ENCODE measurements at regions not wholly inside any gene's neighbourhood (a gene's known extent, or its start where the extent isn't known, plus 50 kb on each side); places are given as distances from the start of the nearest gene placed in this dataset.

DNA sequence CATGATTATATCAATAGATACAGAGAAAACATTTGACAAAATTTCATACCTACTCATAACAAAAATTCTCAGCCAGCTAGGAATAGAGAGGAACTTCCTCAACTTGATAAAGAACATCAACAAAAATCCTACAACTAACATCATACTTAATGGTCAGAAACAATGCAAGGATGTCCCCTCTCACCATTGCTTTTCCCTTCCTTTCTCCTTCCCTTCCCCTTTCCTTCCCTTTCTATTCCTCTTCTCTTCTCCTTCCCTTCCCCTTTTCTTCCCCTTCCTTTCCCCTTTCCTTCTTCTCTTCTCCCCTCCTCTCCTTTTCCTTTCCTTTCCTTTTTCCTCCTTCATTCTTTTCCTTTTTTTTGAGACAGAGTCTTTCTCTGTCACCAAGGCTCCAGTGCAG, 418.3 kb upstream of the B3GAT1 start:
- Mint-ChIP-seq H3K27ac (no peak overlapping the region), H3K9me3 (no peaks in the 10 kb centered on the region), H3K36me3 (ENCODE audit: low read depth) (no peaks in the 10 kb centered on the region), H3K4me1 (ENCODE audit: low read depth) (no peaks in the 10 kb centered on the region), H3K27me3 (ENCODE audit: insufficient read depth) (peaks cover 15% of the 10 kb centered on the region), H3K4me3 (no peak overlapping the region)
- no peak for DNase-seq (ENCODE audit: low spot score)
- intact Hi-C loops (cut with micrococcal nuclease), result no loop called here

GRCh38 chr11:134823970-134824369, 411.9 kb upstream of the B3GAT1 start:
- Mint-ChIP-seq H3K36me3 (ENCODE audit: low read depth) (no peaks in the 10 kb centered on the region), H3K27ac (no peak overlapping the region), H3K27me3 (ENCODE audit: insufficient read depth) (no peaks in the 10 kb centered on the region), H3K4me1 (ENCODE audit: low read depth) (no peaks in the 10 kb centered on the region), H3K9me3 (no peaks in the 10 kb centered on the region), H3K4me3 (no peak overlapping the region)
- intact Hi-C loops (cut with micrococcal nuclease), result no loop called here
- DNase-seq (ENCODE audit: low spot score), result no peak

- Mint-ChIP-seq H3K4me1 (ENCODE audit: low read depth) (no peaks in the 10 kb centered on the region), H3K36me3 (ENCODE audit: low read depth) (no peaks in the 10 kb centered on the region), H3K27ac (no peak overlapping the region), H3K9me3 (no peaks in the 10 kb centered on the region), H3K4me3 (no peak overlapping the region), H3K27me3 (ENCODE audit: insufficient read depth) (peaks cover 6% of the 10 kb centered on the region)
- DNase-seq (ENCODE audit: low spot score), result no peak
- intact Hi-C loops (cut with micrococcal nuclease), result no loop called here
Measured at GRCh38 chr11:134822897-134823296, 410.9 kb upstream of the B3GAT1 start.

DNA sequence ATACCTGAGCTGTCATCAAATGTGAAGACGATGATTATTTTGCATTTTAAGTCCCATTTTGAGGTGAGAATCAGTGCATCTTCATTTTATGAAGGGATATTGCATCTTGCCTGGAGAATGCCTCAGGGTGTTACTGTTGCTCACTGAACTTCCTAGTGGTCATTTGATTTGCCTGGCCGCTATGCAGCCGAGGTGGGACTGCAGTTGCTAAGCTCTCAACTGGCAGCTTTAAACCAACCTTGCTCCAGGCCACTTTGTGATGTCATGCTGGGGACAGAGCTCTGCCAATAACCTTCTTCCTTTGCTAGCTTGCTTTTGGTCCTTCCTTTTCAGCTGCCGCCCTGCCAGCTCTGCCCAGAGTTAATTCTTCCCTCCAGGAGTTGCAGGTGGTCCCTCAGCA, 409.4 kb upstream of the B3GAT1 start:
- intact Hi-C loops (cut with micrococcal nuclease), result no loop called here
- Mint-ChIP-seq H3K4me1 (ENCODE audit: low read depth) (no peaks in the 10 kb centered on the region), H3K36me3 (ENCODE audit: low read depth) (no peaks in the 10 kb centered on the region), H3K9me3 (no peaks in the 10 kb centered on the region), H3K4me3 (no peak overlapping the region), H3K27ac (no peak overlapping the region), H3K27me3 (ENCODE audit: insufficient read depth) (peaks cover 6% of the 10 kb centered on the region)
- DNase-seq (ENCODE audit: low spot score), result no peak

- DNase-seq (ENCODE audit: low spot score), result no peak
- H3K27ac Mint-ChIP-seq, result no peak overlapping the region
- no peaks in the 10 kb centered on the region for H3K9me3 Mint-ChIP-seq
- intact Hi-C loops (cut with micrococcal nuclease), result no loop called here
- H3K4me3 Mint-ChIP-seq, result no peak overlapping the region
- peaks cover 6% of the 10 kb centered on the region for H3K27me3 Mint-ChIP-seq (ENCODE audit: insufficient read depth)
- no peaks in the 10 kb centered on the region for H3K36me3 Mint-ChIP-seq (ENCODE audit: low read depth)
- H3K4me1 Mint-ChIP-seq (ENCODE audit: low read depth), result no peaks in the 10 kb centered on the region
Measured at GRCh38 chr11:134819041-134819440, 407.0 kb upstream of the B3GAT1 start.

DNA sequence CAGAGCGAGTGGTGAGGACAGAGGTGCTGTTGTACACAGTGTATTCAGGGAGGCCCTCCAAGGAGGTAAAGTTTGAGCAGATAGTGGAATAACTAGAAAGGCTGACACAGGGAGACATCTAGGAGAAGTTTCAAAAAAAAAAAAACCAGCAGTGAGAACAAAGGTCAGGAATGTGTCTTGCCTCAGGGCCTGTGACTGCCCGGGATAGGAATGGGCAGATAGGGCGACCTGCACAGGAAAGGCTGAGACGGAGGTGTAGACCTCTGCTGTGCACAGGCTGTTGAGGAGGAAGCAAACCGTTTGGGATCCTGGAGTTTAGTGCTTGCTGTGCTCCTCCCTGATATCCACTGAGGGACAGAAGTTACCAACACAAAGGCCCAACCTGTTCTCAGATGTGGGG, 406.5 kb upstream of the B3GAT1 start:
- no peak overlapping the region for H3K4me3 Mint-ChIP-seq
- H3K27ac Mint-ChIP-seq, result no peak overlapping the region
- intact Hi-C loops (cut with micrococcal nuclease), result no loop called here
- no peaks in the 10 kb centered on the region for H3K36me3 Mint-ChIP-seq (ENCODE audit: low read depth)
- DNase-seq (ENCODE audit: low spot score), result no peak
- H3K9me3 Mint-ChIP-seq, result no peaks in the 10 kb centered on the region
- H3K27me3 Mint-ChIP-seq (ENCODE audit: insufficient read depth), result peaks cover 6% of the 10 kb centered on the region
- no peaks in the 10 kb centered on the region for H3K4me1 Mint-ChIP-seq (ENCODE audit: low read depth)

DNA sequence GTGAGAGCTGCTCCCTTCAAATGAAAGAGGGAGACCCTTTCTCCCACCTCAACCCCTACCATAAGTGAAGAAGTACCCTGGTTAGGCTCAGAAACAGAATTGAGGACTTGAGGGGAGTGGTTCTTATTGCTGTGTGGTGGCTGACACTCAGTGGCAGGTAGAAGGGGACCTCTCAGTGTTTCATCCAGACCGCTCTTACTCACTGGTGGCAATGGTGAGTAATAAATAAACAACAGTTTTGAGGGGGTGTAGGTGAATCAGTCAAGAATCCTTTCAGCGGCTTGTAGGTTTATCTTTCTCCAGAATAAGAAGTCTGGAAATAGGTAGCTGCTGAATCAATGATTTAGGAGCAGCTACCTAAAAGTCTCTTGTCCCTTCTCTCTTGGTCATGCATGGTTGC, 403.4 kb upstream of the B3GAT1 start:
- intact Hi-C loops (cut with micrococcal nuclease), result no loop called here
- no peak for DNase-seq (ENCODE audit: low spot score)
- Mint-ChIP-seq H3K27me3 (ENCODE audit: insufficient read depth) (peaks cover 6% of the 10 kb centered on the region), H3K9me3 (no peaks in the 10 kb centered on the region), H3K4me3 (no peak overlapping the region), H3K27ac (no peak overlapping the region), H3K36me3 (ENCODE audit: low read depth) (no peaks in the 10 kb centered on the region), H3K4me1 (ENCODE audit: low read depth) (no peaks in the 10 kb centered on the region)

DNA sequence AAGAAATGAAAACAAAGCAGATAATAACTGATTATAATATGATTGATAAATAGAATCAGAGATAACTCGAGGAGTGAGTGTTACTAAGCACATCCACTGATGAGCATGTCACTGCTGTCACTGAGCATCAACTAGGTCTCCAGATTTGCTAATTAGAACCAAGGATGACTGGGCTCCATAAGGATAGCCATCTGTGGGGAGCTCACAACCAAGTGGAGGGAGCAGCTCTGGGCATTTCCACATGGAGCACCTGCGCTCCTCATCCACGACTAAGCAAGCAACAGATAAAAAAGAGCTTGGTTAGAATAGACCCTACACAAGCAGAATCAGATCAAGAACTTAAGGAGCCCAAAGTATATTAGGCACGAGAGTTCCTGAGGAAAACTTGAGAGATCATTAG, 396.0 kb upstream of the B3GAT1 start:
- Mint-ChIP-seq H3K4me3 (no peak overlapping the region), H3K27me3 (ENCODE audit: insufficient read depth) (peaks cover 3% of the 10 kb centered on the region), H3K9me3 (no peaks in the 10 kb centered on the region), H3K4me1 (ENCODE audit: low read depth) (no peaks in the 10 kb centered on the region), H3K36me3 (ENCODE audit: low read depth) (no peaks in the 10 kb centered on the region), H3K27ac (no peak overlapping the region)
- intact Hi-C loops (cut with micrococcal nuclease), result no loop called here
- DNase-seq (ENCODE audit: low spot score), result no peak

GRCh38 chr11:134802598-134802997, 390.6 kb upstream of the B3GAT1 start:
- Mint-ChIP-seq H3K27ac (no peak overlapping the region), H3K36me3 (ENCODE audit: low read depth) (no peaks in the 10 kb centered on the region), H3K27me3 (ENCODE audit: insufficient read depth) (peaks cover 5% of the 10 kb centered on the region), H3K4me1 (ENCODE audit: low read depth) (no peaks in the 10 kb centered on the region), H3K4me3 (no peak overlapping the region), H3K9me3 (no peaks in the 10 kb centered on the region)
- DNase-seq (ENCODE audit: low spot score), result no peak
- intact Hi-C loops (cut with micrococcal nuclease), result no loop called here

DNA sequence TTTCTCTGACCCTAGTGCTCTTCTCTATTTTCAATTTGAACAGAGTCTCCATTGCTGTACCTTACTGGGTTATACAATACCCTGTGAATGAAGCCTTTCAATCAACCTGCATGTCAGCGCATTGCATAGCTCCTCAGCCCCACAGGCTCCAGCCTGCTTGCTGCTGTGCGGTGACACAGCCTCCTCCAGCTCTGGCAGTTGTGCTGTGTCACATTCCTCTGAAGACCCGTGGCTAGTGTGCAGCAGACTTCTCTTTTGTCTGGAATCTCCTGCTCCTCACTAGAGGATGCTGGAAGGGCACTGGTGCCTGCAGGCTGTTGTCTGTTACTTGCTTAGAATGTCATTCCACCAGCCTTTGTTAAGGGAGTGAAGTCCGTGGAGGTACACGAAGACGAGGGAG, 390.1 kb upstream of the B3GAT1 start:
- no peaks in the 10 kb centered on the region for H3K9me3 Mint-ChIP-seq
- no peak overlapping the region for H3K27ac Mint-ChIP-seq
- intact Hi-C loops (cut with micrococcal nuclease), result no loop called here
- H3K4me3 Mint-ChIP-seq, result no peak overlapping the region
- DNase-seq (ENCODE audit: low spot score), result no peak
- no peaks in the 10 kb centered on the region for H3K36me3 Mint-ChIP-seq (ENCODE audit: low read depth)
- peaks cover 5% of the 10 kb centered on the region for H3K27me3 Mint-ChIP-seq (ENCODE audit: insufficient read depth)
- no peaks in the 10 kb centered on the region for H3K4me1 Mint-ChIP-seq (ENCODE audit: low read depth)

DNA sequence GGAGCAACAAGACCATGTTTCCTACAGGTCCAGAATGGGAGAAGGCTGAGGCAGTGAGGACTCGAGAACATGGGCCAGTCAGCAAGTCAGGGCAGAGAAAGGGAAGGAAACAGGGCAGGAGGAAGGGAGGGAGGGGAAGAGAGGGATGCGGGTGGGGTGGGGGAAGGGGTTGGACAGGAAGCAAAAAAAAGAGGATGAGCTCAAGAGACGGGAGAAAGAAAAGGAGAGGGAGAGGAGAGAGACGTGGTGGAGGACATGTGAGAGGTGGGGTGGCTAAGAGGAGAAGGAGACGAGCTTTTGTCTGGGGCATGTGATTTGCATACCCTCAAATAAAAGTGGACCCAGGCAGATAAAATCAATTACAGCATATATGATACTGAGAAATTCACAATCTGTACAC, 389.5 kb upstream of the B3GAT1 start:
- H3K27me3 Mint-ChIP-seq (ENCODE audit: insufficient read depth), result peaks cover 2% of the 10 kb centered on the region
- H3K9me3 Mint-ChIP-seq, result no peaks in the 10 kb centered on the region
- no peak overlapping the region for H3K27ac Mint-ChIP-seq
- no peak for DNase-seq (ENCODE audit: low spot score)
- no peaks in the 10 kb centered on the region for H3K36me3 Mint-ChIP-seq (ENCODE audit: low read depth)
- intact Hi-C loops (cut with micrococcal nuclease), result no loop called here
- no peak overlapping the region for H3K4me3 Mint-ChIP-seq
- no peaks in the 10 kb centered on the region for H3K4me1 Mint-ChIP-seq (ENCODE audit: low read depth)

- Mint-ChIP-seq H3K36me3 (ENCODE audit: low read depth) (no peaks in the 10 kb centered on the region), H3K9me3 (no peaks in the 10 kb centered on the region), H3K27ac (no peak overlapping the region), H3K4me3 (no peak overlapping the region), H3K4me1 (ENCODE audit: low read depth) (no peaks in the 10 kb centered on the region), H3K27me3 (ENCODE audit: insufficient read depth) (peaks cover 2% of the 10 kb centered on the region)
- DNase-seq (ENCODE audit: low spot score), result no peak
- intact Hi-C loops (cut with micrococcal nuclease), result no loop called here
Measured at GRCh38 chr11:134800826-134801225, 388.8 kb upstream of the B3GAT1 start.

- peaks cover 4% of the 10 kb centered on the region for H3K27me3 Mint-ChIP-seq (ENCODE audit: insufficient read depth)
- no peaks in the 10 kb centered on the region for H3K9me3 Mint-ChIP-seq
- no peak overlapping the region for H3K27ac Mint-ChIP-seq
Measured at GRCh38 chr11:134800130-134800529, 388.1 kb upstream of the B3GAT1 start.

DNA sequence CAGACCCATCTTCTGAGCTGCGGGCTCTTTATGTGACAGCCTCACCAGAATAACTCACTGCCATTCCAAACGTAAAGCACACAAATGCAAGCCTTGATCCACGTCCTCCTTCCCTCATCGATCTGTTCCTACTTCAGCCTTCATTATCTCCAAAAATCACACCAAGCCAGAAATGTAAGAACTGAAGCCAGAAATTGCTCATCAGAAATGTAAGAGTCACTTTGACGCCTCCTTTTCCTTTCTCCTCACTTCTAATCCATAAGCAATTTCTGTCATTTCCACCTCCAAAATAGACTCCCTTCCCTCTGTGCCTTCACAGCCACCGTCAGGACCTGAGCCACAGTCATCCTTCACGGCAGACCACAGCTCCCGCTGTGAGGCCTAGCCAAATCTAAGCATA, 387.3 kb upstream of the B3GAT1 start:
- Mint-ChIP-seq H3K27ac (no peak overlapping the region), H3K9me3 (no peaks in the 10 kb centered on the region), H3K4me3 (no peak overlapping the region), H3K4me1 (ENCODE audit: low read depth) (no peaks in the 10 kb centered on the region), H3K36me3 (ENCODE audit: low read depth) (no peaks in the 10 kb centered on the region), H3K27me3 (ENCODE audit: insufficient read depth) (peaks cover 4% of the 10 kb centered on the region)
- DNase-seq (ENCODE audit: low spot score), result no peak
- intact Hi-C loops (cut with micrococcal nuclease), result no loop called here

More at GRCh38 chr11:134800130-134800529, 388.1 kb upstream of the B3GAT1 start:
- intact Hi-C loops (cut with micrococcal nuclease), result no loop called here
- DNase-seq (ENCODE audit: low spot score), result no peak
- Mint-ChIP-seq H3K4me1 (ENCODE audit: low read depth) (no peaks in the 10 kb centered on the region), H3K36me3 (ENCODE audit: low read depth) (no peaks in the 10 kb centered on the region), H3K4me3 (no peak overlapping the region)
